Upper lobe of left lung (tissue), 4 donors: ENCODE measurements at regions not wholly inside any gene's neighbourhood (a gene's known extent, or its start where the extent isn't known, plus 50 kb on each side); places are given as distances from the start of the nearest gene placed in this dataset.

Experiments used
- EP300 ChIP-seq, 4 donors: sonication (generic); formaldehyde crosslinking; IDR thresholded peaks; one replicate each; pipeline ENCODE4 v1.5.1; 2017; ENCODE audit warnings: antibody characterized with exemption in 4 of 4, control low read depth in 2 of 4
- POLR2A ChIP-seq, 4 donors: fragments of 450-650 bp; IDR thresholded peaks; one replicate each; pipeline ENCODE4 v1.5.1; 2016 to 2017; ENCODE audit warnings: antibody characterized with exemption in 4 of 4, mild to moderate bottlenecking in 2 of 4
- TF ChIP-seq, protein P1 (sequence below), 6 experiments: fragments of 450-650 bp in 4 of 6; fragments of 200-600 bp in 2 of 6; sonication (generic) in 2 of 6; IDR thresholded peaks; one replicate each; pipeline ENCODE4 v1.5.1; 2016 to 2019; ENCODE audit warnings: antibody characterized with exemption in 6 of 6

DNA sequence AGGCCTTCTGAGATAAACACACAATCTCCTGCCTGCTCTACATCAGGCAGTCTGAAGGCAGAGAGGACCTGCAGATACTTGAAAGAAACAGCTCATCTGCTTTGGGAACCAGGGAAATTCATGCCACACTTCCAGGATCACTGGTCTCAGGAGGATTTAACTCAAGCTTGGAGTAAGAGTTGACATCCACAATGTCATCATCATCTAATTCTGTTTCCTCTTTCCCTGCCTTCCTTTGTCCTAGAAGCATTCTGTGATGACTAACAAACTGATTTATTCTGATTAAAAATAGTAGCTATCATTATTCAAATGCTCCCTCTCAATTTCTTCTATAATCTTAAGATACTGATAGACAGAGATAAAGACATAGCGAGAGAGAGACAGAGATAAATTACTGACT, 766.8 kb downstream of the BCL11A start:
- TF ChIP-seq POLR2A (IDR thresholded peaks at IDR 0.05) (no peak), EP300 (IDR thresholded peaks at IDR 0.05) (no peak)
- TF ChIP-seq, protein P1, sequence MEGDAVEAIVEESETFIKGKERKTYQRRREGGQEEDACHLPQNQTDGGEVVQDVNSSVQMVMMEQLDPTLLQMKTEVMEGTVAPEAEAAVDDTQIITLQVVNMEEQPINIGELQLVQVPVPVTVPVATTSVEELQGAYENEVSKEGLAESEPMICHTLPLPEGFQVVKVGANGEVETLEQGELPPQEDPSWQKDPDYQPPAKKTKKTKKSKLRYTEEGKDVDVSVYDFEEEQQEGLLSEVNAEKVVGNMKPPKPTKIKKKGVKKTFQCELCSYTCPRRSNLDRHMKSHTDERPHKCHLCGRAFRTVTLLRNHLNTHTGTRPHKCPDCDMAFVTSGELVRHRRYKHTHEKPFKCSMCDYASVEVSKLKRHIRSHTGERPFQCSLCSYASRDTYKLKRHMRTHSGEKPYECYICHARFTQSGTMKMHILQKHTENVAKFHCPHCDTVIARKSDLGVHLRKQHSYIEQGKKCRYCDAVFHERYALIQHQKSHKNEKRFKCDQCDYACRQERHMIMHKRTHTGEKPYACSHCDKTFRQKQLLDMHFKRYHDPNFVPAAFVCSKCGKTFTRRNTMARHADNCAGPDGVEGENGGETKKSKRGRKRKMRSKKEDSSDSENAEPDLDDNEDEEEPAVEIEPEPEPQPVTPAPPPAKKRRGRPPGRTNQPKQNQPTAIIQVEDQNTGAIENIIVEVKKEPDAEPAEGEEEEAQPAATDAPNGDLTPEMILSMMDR (IDR thresholded peaks at IDR 0.05) = no peak
